GM12891 (cell line): ENCODE measurements at regions not wholly inside any gene's neighbourhood (a gene's known extent, or its start where the extent isn't known, plus 50 kb on each side); places are given as distances from the start of the nearest gene placed in this dataset.

Experiments
- PAX5 ChIP-seq: IDR thresholded peaks from 2 replicates; pipeline ENCODE4 v1.6.1; 2011; ENCODE audit warnings: low read length, moderate library complexity, mild to moderate bottlenecking; ENCODE audit not compliant: insufficient read depth, severe bottlenecking
- POLR2A ChIP-seq: IDR thresholded peaks from 2 replicates; pipeline ENCODE4 v1.6.1; 2011; ENCODE audit warnings: low read depth, low read length, control low read depth
- POLR2AphosphoS5 ChIP-seq: IDR thresholded peaks from 2 replicates; pipeline ENCODE4 v1.6.1; 2011; ENCODE audit warnings: low read depth, low read length, control low read depth
- TAF1 ChIP-seq: IDR thresholded peaks from 2 replicates; pipeline ENCODE4 v1.6.1; 2011; ENCODE audit warnings: low read depth, low read length, control low read depth

DNA sequence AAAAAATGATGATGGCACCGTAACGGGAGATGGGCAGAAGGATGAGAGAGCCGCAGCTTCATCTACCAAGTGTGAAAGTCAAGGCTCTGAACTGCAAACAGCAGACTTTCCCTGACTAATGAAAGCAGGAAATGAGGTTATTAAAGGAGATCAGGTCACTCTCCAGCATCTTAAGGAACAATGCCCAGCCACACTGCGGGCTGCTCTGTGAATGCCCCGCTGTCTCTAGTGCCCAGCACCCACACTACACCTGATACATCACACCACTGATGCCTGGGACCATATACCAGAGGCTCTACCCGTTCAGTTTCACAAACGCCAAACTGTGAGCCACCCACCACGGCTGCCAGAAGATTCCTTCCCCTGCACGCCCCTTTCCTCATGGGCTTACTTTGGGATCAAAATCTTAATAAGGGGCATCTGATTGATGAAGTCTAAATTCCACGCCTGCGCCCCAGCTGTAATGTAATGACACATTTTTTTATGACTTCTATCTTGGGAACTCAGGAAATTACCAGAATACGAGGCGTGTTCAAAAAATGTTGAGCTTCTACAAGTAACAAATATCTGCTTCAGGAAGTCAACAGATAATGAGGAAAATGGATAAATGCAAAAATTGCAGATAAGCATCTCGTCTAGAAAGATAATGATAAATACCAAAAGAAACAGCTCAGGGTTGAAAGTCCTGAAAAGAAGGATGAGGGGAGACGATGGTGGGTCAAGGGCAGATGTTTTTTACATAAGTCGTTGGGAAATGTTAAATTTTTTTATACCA, 72.0 kb downstream of the MIS18A start:
- TF ChIP-seq TAF1 (no peak), POLR2A (no peak), POLR2AphosphoS5 (no peak), PAX5 (no peak)
